PC-9 (cell line): ENCODE measurements at regions not wholly inside any gene's neighbourhood (a gene's known extent, or its start where the extent isn't known, plus 50 kb on each side); places are given as distances from the start of the nearest gene placed in this dataset.

Experiments
- CTCF ChIP-seq: fragments of 200-600 bp; sonication (generic); conservative IDR thresholded peaks from 2 replicates; pipeline ENCODE4 v1.6.1; 2017; ENCODE audit warnings: mixed run types, antibody characterized with exemption, mild to moderate bottlenecking, moderate library complexity
- EZH2 ChIP-seq: fragments of 200-600 bp; sonication (generic); IDR thresholded peaks from 2 replicates; pipeline ENCODE4 v1.8.0; 2017; ENCODE audit warnings: antibody characterized with exemption, low read depth

GRCh38 chr2:66000901-66001300 is 434.0 kb upstream of the MEIS1 start:
- TF ChIP-seq CTCF (no peak), EZH2 (no peak)
